Neutrophil (primary cell): ENCODE measurements at regions not wholly inside any gene's neighbourhood (a gene's known extent, or its start where the extent isn't known, plus 50 kb on each side); places are given as distances from the start of the nearest gene placed in this dataset.

Source experiments
- H3K27ac ChIP-seq: fragments of 200-600 bp; sonication (generic); 2 replicates; pipeline ENCODE4 v1.5.1; 2016; ENCODE audit warnings: mild to moderate bottlenecking, moderate library complexity
- H3K27me3 ChIP-seq: fragments of 200-600 bp; sonication (generic); 2 replicates; pipeline ENCODE4 v1.6.0; 2016; ENCODE audit warnings: mild to moderate bottlenecking
- H3K36me3 ChIP-seq: fragments of 200-600 bp; sonication (generic); 2 replicates; pipeline ENCODE4 v1.5.1; 2017
- H3K4me1 ChIP-seq, 2 experiments: fragments of 200-600 bp in 1 of 2; sonication (generic) in 1 of 2; 1 replicate in 1 of 2; 2 replicates in 1 of 2; pipeline versions ENCODE4 v1.5.1 to v1.6.1; 2013 to 2016; ENCODE audit warnings: low read depth in 1 of 2, low read length in 1 of 2, mild to moderate bottlenecking in 1 of 2, moderate library complexity in 1 of 2; ENCODE audit not compliant: control insufficient read depth in 1 of 2, insufficient read depth in 1 of 2
- H3K4me3 ChIP-seq, 2 experiments: fragments of 200-600 bp in 1 of 2; sonication (generic) in 1 of 2; 1 replicate in 1 of 2; 2 replicates in 1 of 2; pipeline ENCODE4 v1.5.1; 2013 to 2016; ENCODE audit warnings: low read depth in 1 of 2, low read length in 1 of 2, mild to moderate bottlenecking in 1 of 2, moderate library complexity in 1 of 2
- H3K9me3 ChIP-seq: fragments of 200-600 bp; sonication (generic); 2 replicates; pipeline ENCODE4 v1.5.1; 2016
- CTCF ChIP-seq: fragments of 200-600 bp; sonication (generic); IDR thresholded peaks from 2 replicates; pipeline ENCODE4 v1.5.1; 2016; ENCODE audit warnings: antibody characterized with exemption

GRCh38 chr12:30422844-30423243 lies 272.8 kb downstream of the IPO8 start:
- Histone ChIP-seq H3K9me3 (no peaks in the 10 kb centered on the region), H3K27ac (no peak overlapping the region), H3K4me1 (no peaks in the 10 kb centered on the region), H3K36me3 (no peaks in the 10 kb centered on the region), H3K4me3 (no peak overlapping the region), H3K27me3 (no peaks in the 10 kb centered on the region)
- TF ChIP-seq CTCF, result no peak

GRCh38 chr12:30420561-30420960 lies 275.1 kb downstream of the IPO8 start:
- TF ChIP-seq CTCF, result no peak
- Histone ChIP-seq H3K27ac (no peak overlapping the region), H3K4me1 (no peaks in the 10 kb centered on the region), H3K27me3 (no peaks in the 10 kb centered on the region), H3K36me3 (no peaks in the 10 kb centered on the region), H3K4me3 (no peak overlapping the region), H3K9me3 (no peaks in the 10 kb centered on the region)

- no peak overlapping the region for H3K4me3 ChIP-seq
- H3K4me1 ChIP-seq, result no peaks in the 10 kb centered on the region
- H3K36me3 ChIP-seq, result no peaks in the 10 kb centered on the region
- H3K27ac ChIP-seq, result no peak overlapping the region
- H3K9me3 ChIP-seq, result no peaks in the 10 kb centered on the region
- TF ChIP-seq CTCF, result no peak
- H3K27me3 ChIP-seq, result no peaks in the 10 kb centered on the region
These were observed 277.9 kb downstream of the IPO8 start for GRCh38 chr12:30417697-30418231.

GRCh38 chr12:30416631-30417030 lies 279.0 kb downstream of the IPO8 start:
- H3K27me3 ChIP-seq, result no peaks in the 10 kb centered on the region
- H3K9me3 ChIP-seq, result no peaks in the 10 kb centered on the region
- no peak for TF ChIP-seq CTCF
- no peaks in the 10 kb centered on the region for H3K4me1 ChIP-seq
- H3K27ac ChIP-seq, result no peak overlapping the region
- no peak overlapping the region for H3K4me3 ChIP-seq
- H3K36me3 ChIP-seq, result no peaks in the 10 kb centered on the region

GRCh38 chr12:30415777-30416176 lies 279.9 kb downstream of the IPO8 start:
- no peaks in the 10 kb centered on the region for H3K27me3 ChIP-seq
- no peak for TF ChIP-seq CTCF
- no peak overlapping the region for H3K27ac ChIP-seq
- no peak overlapping the region for H3K4me3 ChIP-seq
- H3K4me1 ChIP-seq, result no peaks in the 10 kb centered on the region
- H3K9me3 ChIP-seq, result no peaks in the 10 kb centered on the region
- H3K36me3 ChIP-seq, result no peaks in the 10 kb centered on the region

GRCh38 chr12:30414507-30414906 lies 281.2 kb downstream of the IPO8 start:
- no peak overlapping the region for H3K27ac ChIP-seq
- no peaks in the 10 kb centered on the region for H3K9me3 ChIP-seq
- TF ChIP-seq CTCF, result no peak
- H3K36me3 ChIP-seq, result no peaks in the 10 kb centered on the region
- H3K4me3 ChIP-seq, result no peak overlapping the region
- no peaks in the 10 kb centered on the region for H3K27me3 ChIP-seq
- no peaks in the 10 kb centered on the region for H3K4me1 ChIP-seq
